ENCODE measurements at regions not wholly inside any gene's neighbourhood (a gene's known extent, or its start where the extent isn't known, plus 50 kb on each side); places are given as distances from the start of the nearest gene placed in this dataset.

GRCh38 chr13:100977841-100978240 lies 303.2 kb upstream of the TMTC4 start:
- Histone ChIP-seq H3K18ac (ENCODE audit: low read depth, low read length) (no peak overlapping the region), H2AK5ac (ENCODE audit: low read depth, low read length) (no peak overlapping the region), H4K8ac (ENCODE audit: low read depth in 2 of 2, low read length in 2 of 2) (no peak overlapping the region), H3K9me1 (ENCODE audit: insufficient read depth, low read length) (no peaks in the 10 kb centered on the region), H3K56ac (ENCODE audit: extremely low read depth, insufficient read depth, low read length) (no peak overlapping the region), H2BK5ac (ENCODE audit: low read depth, low read length, poor library complexity, severe bottlenecking) (no peak overlapping the region), H4K20me1 (ENCODE audit: insufficient read depth, low read length) (no peaks in the 10 kb centered on the region), H2AFZ (replicated peaks; ENCODE audit: low read length, poor library complexity) (no peak overlapping the region), H4K91ac (ENCODE audit: insufficient read depth, low read depth, low read length) (no peak overlapping the region), H3K4me1 (ENCODE audit: control insufficient read depth, insufficient read depth, low read length) (no peaks in the 10 kb centered on the region), H2BK20ac (ENCODE audit: low read depth, low read length) (no peak overlapping the region), H2AK9ac (replicated peaks; ENCODE audit: low read depth, low read length, poor library complexity) (no peak overlapping the region), H3K14ac (replicated peaks; ENCODE audit: low read depth, low read length) (no peak overlapping the region), H3K23ac (ENCODE audit: low read depth, low read length) (no peak overlapping the region), H2BK120ac (ENCODE audit: low read depth, low read length) (no peak overlapping the region), H3K4ac (ENCODE audit: low read depth, low read length) (no peak overlapping the region), H3K27me3 (ENCODE audit: control insufficient read depth, insufficient read depth, low read length) (no peaks in the 10 kb centered on the region), H3K27ac (ENCODE audit: insufficient read depth, low read length) (no peak overlapping the region), H3K9me3 (ENCODE audit: control insufficient read depth, insufficient read depth, low read length) (no peaks in the 10 kb centered on the region), H3K4me3 (ENCODE audit: insufficient read depth, low read depth, low read length) (no peak overlapping the region), H4K5ac (ENCODE audit: low read depth, low read length) (no peak overlapping the region), H3K36me3 (ENCODE audit: control insufficient read depth, insufficient read depth, low read length) (no peaks in the 10 kb centered on the region), H3K79me1 (ENCODE audit: low read depth in 1 of 2, low read length in 2 of 2) (no peaks in the 10 kb centered on the region), H2BK15ac (ENCODE audit: low read depth, low read length) (no peak overlapping the region), H3K4me2 (ENCODE audit: low read depth, low read length) (no peak overlapping the region), H3K9ac (ENCODE audit: low read depth, low read length) (no peak overlapping the region)
- dilution Hi-C loops (cut with HindIII; ENCODE audit: low sequenced_read_pairs, unreplicated experiment) (no loop called here), intact Hi-C loops (cut with micrococcal nuclease) (no loop called here), in situ Hi-C loops (cut with MboI; ENCODE audit: low sequenced_read_pairs) (no loop called here)
- WGBS, 2 experiments (ENCODE audit: extremely low coverage in 2 of 2, insufficient read length in 1 of 2) = no CpG with 5 or more reads among the region's 7 CpGs
- ChIA-PET POLR2A (ENCODE audit: unreplicated experiment) (no interaction called here), CTCF (no interaction called here)
- no peak for ATAC-seq (ENCODE audit: low read depth)
- TF ChIP-seq MAZ (IDR thresholded peaks at IDR 0.05; ENCODE audit: borderline replicate concordance, low read depth, low read length) (no peak), POLR2A (IDR thresholded peaks at IDR 0.05; ENCODE audit: low read depth, low read length) (no peak), SMC3 (IDR thresholded peaks at IDR 0.05; ENCODE audit: low read depth, low read length) (no peak), NFE2L2 (IDR thresholded peaks at IDR 0.05; ENCODE audit: low read depth, low read length) (no peak), CEBPB (IDR thresholded peaks at IDR 0.05; ENCODE audit: low read depth, low read length) (no peak), MXI1 (IDR thresholded peaks at IDR 0.05; ENCODE audit: borderline replicate concordance, low read depth, low read length) (no peak), FOS (IDR thresholded peaks at IDR 0.05; ENCODE audit: low read depth, low read length) (no peak), RFX5 (IDR thresholded peaks at IDR 0.05; ENCODE audit: low read depth, low read length) (no peak), CTCF (conservative IDR thresholded peaks at IDR 0.05; ENCODE audit: low read depth, low read length) (no peak), USF2 (IDR thresholded peaks at IDR 0.05; ENCODE audit: low read depth, low read length) (no peak), RCOR1 (IDR thresholded peaks at IDR 0.05; ENCODE audit: insufficient replicate concordance, low read length) (no peak), BHLHE40 (IDR thresholded peaks at IDR 0.05; ENCODE audit: low read depth, low read length) (no peak), RAD21 (IDR thresholded peaks at IDR 0.05; ENCODE audit: low read length) (no peak), CHD1 (IDR thresholded peaks at IDR 0.05; ENCODE audit: low read depth, low read length) (no peak), MAFK (IDR thresholded peaks at IDR 0.05; ENCODE audit: low read depth, low read length) (no peak)
- TF ChIP-seq, protein P1, sequence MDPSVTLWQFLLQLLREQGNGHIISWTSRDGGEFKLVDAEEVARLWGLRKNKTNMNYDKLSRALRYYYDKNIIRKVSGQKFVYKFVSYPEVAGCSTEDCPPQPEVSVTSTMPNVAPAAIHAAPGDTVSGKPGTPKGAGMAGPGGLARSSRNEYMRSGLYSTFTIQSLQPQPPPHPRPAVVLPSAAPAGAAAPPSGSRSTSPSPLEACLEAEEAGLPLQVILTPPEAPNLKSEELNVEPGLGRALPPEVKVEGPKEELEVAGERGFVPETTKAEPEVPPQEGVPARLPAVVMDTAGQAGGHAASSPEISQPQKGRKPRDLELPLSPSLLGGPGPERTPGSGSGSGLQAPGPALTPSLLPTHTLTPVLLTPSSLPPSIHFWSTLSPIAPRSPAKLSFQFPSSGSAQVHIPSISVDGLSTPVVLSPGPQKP (IDR thresholded peaks at IDR 0.05; ENCODE audit: borderline replicate concordance, low read depth, low read length) = no peak
- no peak for DNase-seq
- BruUV-seq (replicated peaks) = no TSS peak
